ENCODE measurements at regions not wholly inside any gene's neighbourhood (a gene's known extent, or its start where the extent isn't known, plus 50 kb on each side); places are given as distances from the start of the nearest gene placed in this dataset.
A peak's percentile ranks its signal among the peaks of the same experiment; 100 is the strongest.

DNA sequence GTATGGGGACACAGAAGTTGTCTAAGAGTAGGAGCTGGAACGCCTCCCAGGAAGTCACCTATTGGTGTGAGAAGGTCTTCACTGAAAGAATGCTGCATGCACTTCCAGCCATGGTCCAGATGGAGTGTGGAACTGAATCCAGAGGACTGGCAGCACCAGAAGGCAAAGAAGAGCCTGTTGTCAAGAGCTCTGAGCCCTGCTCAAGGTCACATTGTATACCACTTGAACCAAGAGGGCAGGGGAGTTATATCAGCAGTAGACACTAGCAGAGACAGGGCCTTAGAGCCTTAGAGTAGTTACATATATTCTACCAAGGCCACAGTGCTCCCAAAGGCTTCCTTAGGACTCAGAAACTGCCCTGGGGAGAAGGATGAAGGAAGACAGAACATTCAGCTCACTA is 130.8 kb upstream of the POC5 start:
- intact Hi-C loops (cut with micrococcal nuclease): no loop called here
- Histone ChIP-seq H3K4me1 (ENCODE audit: control insufficient read depth, insufficient read depth, low read length) (peaks cover 6% of the 10 kb centered on the region), H3K27ac (ENCODE audit: low read length) (peak overlapping the region; percentile 5), H3K9me3 (ENCODE audit: control insufficient read depth, insufficient read depth, low read length) (no peaks in the 10 kb centered on the region), H3K27me3 (ENCODE audit: control insufficient read depth, insufficient read depth, low read length) (no peaks in the 10 kb centered on the region), H3K36me3 (ENCODE audit: control insufficient read depth, insufficient read depth, low read length) (no peaks in the 10 kb centered on the region), H3K4me3 (ENCODE audit: low read length) (no peak overlapping the region)
- no peaks in the 10 kb centered on the region for H3K36me3 Mint-ChIP-seq
- no peaks in the 10 kb centered on the region for H3K4me1 Mint-ChIP-seq
- H3K27me3 Mint-ChIP-seq (ENCODE audit: low read depth in 2 of 2): peaks cover 13 to 31% of the 10 kb centered on the region in 2 donors
- ATAC-seq: no peak
- H3K9me3 Mint-ChIP-seq: no peaks in the 10 kb centered on the region
- H3K27ac Mint-ChIP-seq: no peak overlapping the region
- TF ChIP-seq, protein P1, sequence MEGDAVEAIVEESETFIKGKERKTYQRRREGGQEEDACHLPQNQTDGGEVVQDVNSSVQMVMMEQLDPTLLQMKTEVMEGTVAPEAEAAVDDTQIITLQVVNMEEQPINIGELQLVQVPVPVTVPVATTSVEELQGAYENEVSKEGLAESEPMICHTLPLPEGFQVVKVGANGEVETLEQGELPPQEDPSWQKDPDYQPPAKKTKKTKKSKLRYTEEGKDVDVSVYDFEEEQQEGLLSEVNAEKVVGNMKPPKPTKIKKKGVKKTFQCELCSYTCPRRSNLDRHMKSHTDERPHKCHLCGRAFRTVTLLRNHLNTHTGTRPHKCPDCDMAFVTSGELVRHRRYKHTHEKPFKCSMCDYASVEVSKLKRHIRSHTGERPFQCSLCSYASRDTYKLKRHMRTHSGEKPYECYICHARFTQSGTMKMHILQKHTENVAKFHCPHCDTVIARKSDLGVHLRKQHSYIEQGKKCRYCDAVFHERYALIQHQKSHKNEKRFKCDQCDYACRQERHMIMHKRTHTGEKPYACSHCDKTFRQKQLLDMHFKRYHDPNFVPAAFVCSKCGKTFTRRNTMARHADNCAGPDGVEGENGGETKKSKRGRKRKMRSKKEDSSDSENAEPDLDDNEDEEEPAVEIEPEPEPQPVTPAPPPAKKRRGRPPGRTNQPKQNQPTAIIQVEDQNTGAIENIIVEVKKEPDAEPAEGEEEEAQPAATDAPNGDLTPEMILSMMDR (IDR thresholded peaks at IDR 0.05): no peak
- DNase-seq: no peak
- H3K4me3 Mint-ChIP-seq: no peak overlapping the region
- WGBS (ENCODE audit: insufficient coverage): 92% methylated on average over 1 of the region's 1 CpG

DNA sequence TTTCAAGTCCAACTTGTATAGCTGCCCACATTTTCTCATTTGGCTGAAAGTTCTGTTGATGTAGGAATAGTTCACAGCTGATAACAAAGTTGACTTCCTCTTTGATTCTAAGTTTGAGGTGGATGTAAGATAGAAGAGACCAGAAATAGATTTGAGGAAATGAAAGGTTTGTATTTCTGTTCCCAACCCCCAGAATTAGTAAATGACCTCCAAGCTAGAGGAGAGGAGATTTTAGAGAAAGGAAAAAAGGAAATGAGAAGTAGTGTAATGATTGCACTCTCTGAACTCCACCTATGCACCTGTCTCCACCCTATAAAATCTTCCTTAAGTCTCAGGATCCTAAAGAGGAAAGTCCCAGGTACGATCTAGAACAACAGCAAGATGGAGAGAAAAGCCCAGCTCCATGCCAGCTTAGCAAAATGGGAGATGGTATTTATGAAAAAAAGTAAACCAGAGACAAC is 130.4 kb upstream of the POC5 start:
- ATAC-seq (no peak), DNase-seq (no peak)
- Mint-ChIP-seq H3K9me3 (no peaks in the 10 kb centered on the region), H3K4me1 (no peaks in the 10 kb centered on the region), H3K27ac (no peak overlapping the region), H3K36me3 (no peaks in the 10 kb centered on the region), H3K27me3 (ENCODE audit: low read depth in 2 of 2) (peaks cover 13 to 32% of the 10 kb centered on the region in 2 donors), H3K4me3 (no peak overlapping the region)
- Histone ChIP-seq H3K4me3 (ENCODE audit: low read length) (no peak overlapping the region), H3K27me3 (ENCODE audit: control insufficient read depth, insufficient read depth, low read length) (no peaks in the 10 kb centered on the region), H3K4me1 (ENCODE audit: control insufficient read depth, insufficient read depth, low read length) (peaks cover 6% of the 10 kb centered on the region), H3K36me3 (ENCODE audit: control insufficient read depth, insufficient read depth, low read length) (no peaks in the 10 kb centered on the region), H3K9me3 (ENCODE audit: control insufficient read depth, insufficient read depth, low read length) (no peaks in the 10 kb centered on the region), H3K27ac (ENCODE audit: low read length) (peak overlapping the region; percentile 5)
- intact Hi-C loops (cut with micrococcal nuclease): no loop called here
- WGBS (ENCODE audit: insufficient coverage): no CpG with 5 or more reads among the region's 1 CpG
- TF ChIP-seq, protein P1 (IDR thresholded peaks at IDR 0.05): no peak

DNA sequence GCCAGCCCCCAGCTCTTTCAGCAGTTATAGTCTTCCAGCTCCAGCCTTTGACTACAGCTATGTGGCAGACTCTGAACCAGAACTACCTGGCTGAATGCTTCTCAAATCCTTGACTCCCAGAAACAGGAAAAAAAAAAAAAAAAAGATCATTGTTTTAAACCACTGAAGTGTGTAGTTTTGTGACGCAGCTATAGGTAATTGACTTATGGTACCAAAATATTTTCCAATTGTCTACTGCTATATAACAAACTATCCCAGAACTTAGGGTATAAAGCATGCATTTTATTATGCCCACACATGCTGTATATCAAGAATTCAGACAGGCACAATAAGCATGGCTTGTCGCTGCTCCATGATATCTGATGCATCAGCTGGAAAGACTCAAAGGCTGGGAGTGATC is 127.1 kb upstream of the POC5 start:
- intact Hi-C loops (cut with micrococcal nuclease): no loop called here

DNA sequence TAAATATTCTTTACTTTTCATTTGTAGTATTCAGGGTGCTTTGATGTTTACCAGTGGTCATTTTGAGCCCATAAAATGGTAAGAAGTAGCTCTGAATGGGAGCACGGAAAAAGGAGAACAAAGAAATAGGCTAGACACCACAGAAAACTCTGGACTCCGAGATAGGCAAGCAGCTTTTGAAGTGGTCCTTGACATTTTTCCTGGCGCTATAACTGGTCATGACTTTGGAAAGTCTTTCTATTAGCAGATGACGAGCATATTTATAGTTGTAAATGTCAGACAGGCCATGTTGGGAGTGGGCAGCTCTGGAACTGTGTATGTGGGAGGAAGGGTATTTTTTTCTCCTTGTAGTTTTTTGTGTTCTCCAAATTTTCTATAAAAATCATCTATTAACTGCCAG is 126.1 kb upstream of the POC5 start:
- intact Hi-C loops (cut with micrococcal nuclease): no loop called here
- TF ChIP-seq, protein P1 (IDR thresholded peaks at IDR 0.05): no peak
- H3K36me3 ChIP-seq (ENCODE audit: control insufficient read depth, insufficient read depth, low read length): no peaks in the 10 kb centered on the region
- no peaks in the 10 kb centered on the region for H3K27me3 ChIP-seq (ENCODE audit: control insufficient read depth, insufficient read depth, low read length)
- H3K27ac ChIP-seq (ENCODE audit: low read length): no peak overlapping the region
- H3K4me1 ChIP-seq (ENCODE audit: control insufficient read depth, insufficient read depth, low read length): peaks cover 6% of the 10 kb centered on the region
- Mint-ChIP-seq H3K27ac (no peak overlapping the region), H3K4me1 (no peaks in the 10 kb centered on the region), H3K9me3 (peaks cover 0 to 2% of the 10 kb centered on the region in 2 donors), H3K27me3 (ENCODE audit: low read depth in 2 of 2) (peaks cover 10 to 45% of the 10 kb centered on the region in 2 donors), H3K4me3 (no peak overlapping the region), H3K36me3 (no peaks in the 10 kb centered on the region)
- no peaks in the 10 kb centered on the region for H3K9me3 ChIP-seq (ENCODE audit: control insufficient read depth, insufficient read depth, low read length)
- WGBS (ENCODE audit: insufficient coverage): 75% methylated on average over 4 of the region's 4 CpGs
- H3K4me3 ChIP-seq (ENCODE audit: low read length): no peak overlapping the region
- no peak for DNase-seq
- no peak for ATAC-seq

More for the DNA sequence above, 127.1 kb upstream of the POC5 start:
- no peaks in the 10 kb centered on the region for H3K36me3 ChIP-seq (ENCODE audit: control insufficient read depth, insufficient read depth, low read length)
- WGBS (ENCODE audit: insufficient coverage): 97% methylated on average over 1 of the region's 2 CpGs
- no peaks in the 10 kb centered on the region for H3K27me3 ChIP-seq (ENCODE audit: control insufficient read depth, insufficient read depth, low read length)
- H3K9me3 Mint-ChIP-seq: peaks cover 0 to 2% of the 10 kb centered on the region in 2 donors
- H3K4me1 ChIP-seq (ENCODE audit: control insufficient read depth, insufficient read depth, low read length): peaks cover 6% of the 10 kb centered on the region
- no peak for DNase-seq
- no peak for ATAC-seq
- no peak overlapping the region for H3K27ac Mint-ChIP-seq
- H3K9me3 ChIP-seq (ENCODE audit: control insufficient read depth, insufficient read depth, low read length): no peaks in the 10 kb centered on the region
- H3K4me3 ChIP-seq (ENCODE audit: low read length): no peak overlapping the region
- H3K4me3 Mint-ChIP-seq: no peak overlapping the region
- no peaks in the 10 kb centered on the region for H3K4me1 Mint-ChIP-seq
- TF ChIP-seq, protein P1 (IDR thresholded peaks at IDR 0.05): no peak
- no peak overlapping the region for H3K27ac ChIP-seq (ENCODE audit: low read length)
- H3K27me3 Mint-ChIP-seq (ENCODE audit: low read depth in 2 of 2): peaks cover 12 to 42% of the 10 kb centered on the region in 2 donors
- H3K36me3 Mint-ChIP-seq: no peaks in the 10 kb centered on the region
